Small intestine (tissue), 7 donors: ENCODE measurements at regions not wholly inside any gene's neighbourhood (a gene's known extent, or its start where the extent isn't known, plus 50 kb on each side); places are given as distances from the start of the nearest gene placed in this dataset.

Source experiments
- DNase-seq, 2 donors: peaks; one replicate each; pipeline versions ENCODE4 v3.0.0 to v3.0.0-alpha.2; 2013
- FAIRE-seq: peaks from 2 replicates; lab custom pipeline; 2012; peaks lifted over from hg19 to GRCh38; lab: Jason Lieb, UNC
- H3K27ac ChIP-seq, 3 donors: one replicate each; pipeline ENCODE4 v1.5.1; 2013; ENCODE audit warnings: low read length in 2 of 3, mild to moderate bottlenecking in 2 of 3, control low read depth in 1 of 3, inconsistent platforms in 1 of 3, low read depth in 1 of 3, moderate library complexity in 1 of 3
- H3K27me3 ChIP-seq, 3 donors: one replicate each; pipeline ENCODE4 v1.6.1; 2013; ENCODE audit warnings: low read length in 3 of 3, inconsistent platforms in 1 of 3; ENCODE audit not compliant: control insufficient read depth in 3 of 3, insufficient read depth in 3 of 3
- H3K36me3 ChIP-seq, 3 donors: one replicate each; pipeline ENCODE4 v1.6.1; 2013; ENCODE audit warnings: low read length in 3 of 3, inconsistent platforms in 1 of 3, low read depth in 1 of 3, mild to moderate bottlenecking in 1 of 3, moderate library complexity in 1 of 3; ENCODE audit not compliant: control insufficient read depth in 3 of 3, insufficient read depth in 2 of 3
- H3K4me1 ChIP-seq, 3 donors: one replicate each; pipeline ENCODE4 v1.6.1; 2013; ENCODE audit warnings: low read length in 2 of 3, inconsistent platforms in 1 of 3, low read depth in 1 of 3, mild to moderate bottlenecking in 1 of 3, moderate library complexity in 1 of 3; ENCODE audit not compliant: control insufficient read depth in 3 of 3, insufficient read depth in 2 of 3
- H3K4me3 ChIP-seq, 3 donors: one replicate each; pipeline ENCODE4 v1.5.1; 2013; ENCODE audit warnings: low read length in 3 of 3, control low read depth in 1 of 3, inconsistent platforms in 1 of 3, low read depth in 1 of 3, mild to moderate bottlenecking in 1 of 3, moderate library complexity in 1 of 3
- H3K9me3 ChIP-seq, 2 donors: one replicate each; pipeline ENCODE4 v1.6.1; 2013; ENCODE audit warnings: low read depth in 1 of 2, low read length in 1 of 2; ENCODE audit not compliant: control insufficient read depth in 2 of 2, insufficient read depth in 1 of 2
- WGBS, 3 donors: extraction: QIAGEN DNeasy Blood & Tissue Kit; methylation state at CpG; one replicate each; pipeline ENCODE4 v1.1.7; 2013; 5-methylcytosine and 5-hydroxymethylcytosine counted together
- donor health status: healthy with polysubstance abuse.
- donor health status: control.
- donor health status: control.
- donor health status: Bipolar disorder and iron deficiency.
- donor health status: healthy.

DNA sequence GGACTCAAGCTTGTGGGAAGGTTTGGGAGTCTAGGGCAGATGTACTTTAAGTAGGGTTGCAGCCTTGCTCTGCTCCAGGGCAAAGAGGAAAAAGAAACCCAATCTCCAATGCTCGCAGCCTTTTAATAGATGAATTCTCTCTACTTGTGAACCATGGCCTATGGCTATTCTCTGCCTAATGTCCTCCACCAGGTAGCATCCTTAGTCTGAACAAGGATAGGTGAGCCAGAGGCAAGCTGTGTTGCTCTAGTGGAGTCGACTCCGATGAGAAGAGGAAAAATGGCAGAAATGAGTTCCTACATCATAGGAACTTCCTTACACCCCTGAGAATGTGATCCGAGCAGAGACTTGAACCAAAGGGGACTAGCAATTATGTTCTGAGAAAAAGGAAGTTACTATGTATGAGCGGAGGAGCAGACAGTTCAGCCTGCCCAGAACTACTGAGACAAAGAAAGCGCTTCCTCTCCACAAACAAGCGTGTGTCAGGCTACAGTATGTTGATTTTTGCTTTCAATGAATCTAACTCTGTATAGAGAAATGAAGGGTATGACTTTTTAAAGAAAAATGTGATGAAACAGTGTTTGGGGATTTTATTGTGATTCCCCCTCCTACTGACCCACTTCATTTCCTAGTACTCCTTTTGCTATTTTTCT is 153.6 kb upstream of the ARID2 start:
- Histone ChIP-seq H3K27me3 (no peaks in the 10 kb centered on the region), H3K36me3 (no peaks in the 10 kb centered on the region), H3K9me3 (no peaks in the 10 kb centered on the region), H3K4me1 (no peaks in the 10 kb centered on the region), H3K4me3 (no peak overlapping the region), H3K27ac (no peak overlapping the region)
- WGBS, 3 donors: 61 to 78% (median 65%) methylated on average over 7 of the region's 7 CpGs
- FAIRE-seq (no peak), DNase-seq (no peak)

DNA sequence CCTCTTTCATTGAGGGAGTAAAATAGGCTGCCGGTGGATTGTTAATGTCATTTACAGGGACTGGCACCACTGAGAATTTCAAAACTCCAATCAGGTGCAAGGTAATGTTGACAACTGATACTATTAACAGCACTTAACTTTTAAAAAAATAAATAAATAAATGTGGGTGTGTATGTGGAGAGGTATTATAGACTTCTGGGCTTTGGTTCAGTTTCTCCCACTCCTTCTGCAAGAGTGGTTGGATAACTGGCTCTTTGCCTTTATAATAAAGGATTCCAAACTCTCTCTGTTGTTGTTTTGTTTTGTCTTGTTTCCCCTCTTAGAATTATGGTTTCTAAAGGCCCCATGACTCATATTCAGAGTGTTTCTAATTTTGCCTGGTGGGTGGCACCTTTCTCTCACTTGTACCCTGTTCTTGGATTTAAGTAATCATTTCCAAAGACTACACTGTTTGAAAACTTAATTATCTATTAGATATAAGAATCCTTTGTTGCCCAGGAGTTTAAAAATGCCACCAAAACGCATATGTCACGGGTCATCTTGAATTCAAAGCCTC is 151.6 kb upstream of the ARID2 start:
- 87 to 95% (median 90%) methylated on average over 3 of the region's 3 CpGs for WGBS, 3 donors
- Histone ChIP-seq H3K9me3 (no peaks in the 10 kb centered on the region), H3K4me3 (no peak overlapping the region), H3K36me3 (no peaks in the 10 kb centered on the region), H3K4me1 (peaks cover 0 to 3% (median 3%) of the 10 kb centered on the region in 3 donors), H3K27ac (no peak overlapping the region), H3K27me3 (no peaks in the 10 kb centered on the region)
- no peak for FAIRE-seq
- DNase-seq: no peak

DNA sequence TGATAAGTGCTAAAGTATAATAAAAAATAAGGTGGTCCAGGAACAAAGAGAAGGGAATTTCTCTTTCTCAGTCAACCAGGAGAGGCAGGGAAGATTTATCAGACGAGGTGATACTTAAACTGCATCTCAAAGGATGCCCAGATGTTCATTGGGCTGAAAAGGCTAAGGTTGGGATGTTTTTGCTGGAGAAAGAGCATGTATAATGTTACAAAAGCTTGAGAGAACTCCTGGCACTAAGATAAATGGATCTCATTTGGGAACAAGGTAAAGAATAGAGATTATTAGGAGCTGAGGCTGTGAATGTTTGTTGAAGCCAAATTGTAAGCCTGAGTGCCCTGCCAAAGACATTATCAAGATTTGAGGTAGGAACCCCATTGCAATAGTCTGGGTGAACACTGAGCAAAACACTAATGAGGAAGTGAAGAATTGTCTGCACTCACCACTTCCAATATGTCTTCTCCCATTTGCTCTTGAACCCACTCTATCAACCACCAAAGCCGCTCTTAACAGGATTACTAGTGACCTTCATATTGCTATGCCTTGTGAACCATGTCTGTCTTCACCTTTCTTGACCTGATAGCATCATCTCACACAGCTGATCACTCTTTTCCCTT is 149.0 kb upstream of the ARID2 start:
- no peak overlapping the region for H3K4me3 ChIP-seq
- FAIRE-seq (no peak), DNase-seq (no peak)
- H3K36me3 ChIP-seq: no peaks in the 10 kb centered on the region
- 76 to 81% (median 77%) methylated on average over 2 of the region's 2 CpGs for WGBS, 3 donors
- peaks cover 0 to 1% of the 10 kb centered on the region in 2 donors for H3K9me3 ChIP-seq
- H3K27ac ChIP-seq: no peak overlapping the region
- H3K4me1 ChIP-seq: peaks cover 0 to 3% (median 3%) of the 10 kb centered on the region in 3 donors
- no peaks in the 10 kb centered on the region for H3K27me3 ChIP-seq

DNA sequence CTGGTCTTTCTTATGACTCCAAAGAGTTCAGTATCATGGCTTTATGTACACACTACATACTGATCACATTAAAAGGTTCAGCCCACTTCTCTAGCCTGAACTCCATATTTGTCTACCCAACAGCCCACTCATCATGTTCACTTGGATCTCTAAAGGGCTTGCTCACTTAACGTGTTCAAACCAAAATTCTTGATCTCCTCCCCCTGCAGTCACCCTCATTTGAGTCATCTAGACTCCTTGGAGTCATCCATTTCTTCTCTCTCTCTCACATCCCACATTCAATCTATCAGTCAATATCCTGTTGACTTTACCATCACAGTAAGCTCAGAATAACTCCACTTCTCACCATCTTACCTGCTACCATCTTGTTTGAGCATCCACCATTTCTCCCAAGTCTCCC is 148.4 kb upstream of the ARID2 start:
- DNase-seq (no peak), FAIRE-seq (no peak)
- Histone ChIP-seq H3K36me3 (no peaks in the 10 kb centered on the region), H3K27me3 (no peaks in the 10 kb centered on the region), H3K9me3 (peaks cover 0 to 6% of the 10 kb centered on the region in 2 donors), H3K27ac (no peak overlapping the region), H3K4me1 (peaks cover 0 to 3% (median 3%) of the 10 kb centered on the region in 3 donors), H3K4me3 (no peak overlapping the region)
- WGBS, 3 donors: 84 to 93% (median 85%) methylated on average over 1 of the region's 1 CpG

DNA sequence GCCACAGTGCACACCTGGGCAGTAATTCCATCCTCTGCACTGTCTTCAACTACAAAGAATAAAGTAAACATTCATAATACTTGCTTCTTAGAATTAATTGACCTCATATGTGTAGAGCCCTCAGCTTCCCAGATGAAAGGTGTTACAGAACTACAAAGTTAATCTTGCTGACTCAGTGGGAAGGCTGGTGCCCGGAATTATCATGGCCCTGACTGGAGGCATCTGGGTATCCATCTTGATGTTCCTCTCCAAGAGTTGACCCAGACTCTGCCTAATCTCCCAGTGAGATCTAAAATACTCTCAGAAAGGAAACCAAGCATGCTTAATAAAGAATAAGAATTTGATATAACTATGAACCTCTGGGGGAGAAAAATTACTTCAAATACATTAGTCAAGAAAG is 147.0 kb upstream of the ARID2 start:
- H3K36me3 ChIP-seq: no peaks in the 10 kb centered on the region
- no peak for FAIRE-seq
- 48 to 75% (median 59%) methylated on average over 1 of the region's 1 CpG for WGBS, 3 donors
- H3K4me3 ChIP-seq: no peak overlapping the region
- H3K9me3 ChIP-seq: peaks cover 0 to 6% of the 10 kb centered on the region in 2 donors
- no peaks in the 10 kb centered on the region for H3K27me3 ChIP-seq
- DNase-seq: no peak
- H3K27ac ChIP-seq: no peak overlapping the region
- peaks cover 0 to 6% (median 6%) of the 10 kb centered on the region in 3 donors for H3K4me1 ChIP-seq

DNA sequence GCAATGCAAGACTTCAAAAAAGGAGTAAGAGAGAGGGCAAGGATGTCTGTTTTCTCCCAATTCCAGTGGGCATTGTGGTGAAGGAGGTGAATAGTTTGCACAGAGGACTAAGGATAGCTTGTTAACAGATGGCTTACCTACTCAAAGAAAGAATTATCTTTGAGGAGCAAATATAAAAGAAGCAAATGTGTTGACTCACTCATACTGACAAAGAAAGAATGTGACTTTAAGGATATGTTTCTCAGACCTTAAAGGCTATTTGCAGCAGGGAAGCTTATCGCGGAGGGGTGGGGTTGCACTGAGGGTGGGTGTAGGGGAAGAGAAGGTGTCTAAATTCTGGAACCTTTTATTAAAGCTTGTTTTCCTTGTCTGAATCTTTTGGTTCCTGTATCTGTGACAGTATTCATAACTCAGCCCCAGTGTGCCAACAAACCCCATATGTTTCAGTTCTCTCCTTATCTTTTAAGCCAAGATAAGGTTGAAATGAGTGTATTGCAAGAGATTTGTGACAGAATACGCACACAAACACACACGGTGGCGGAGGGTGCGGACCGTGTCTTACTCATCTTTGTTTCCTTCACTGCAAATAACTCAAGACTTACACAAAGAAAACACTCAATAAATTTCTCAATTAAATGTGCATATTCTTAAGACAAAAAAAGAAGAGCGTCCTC is 146.4 kb upstream of the ARID2 start:
- peaks cover 0 to 10% (median 6%) of the 10 kb centered on the region in 3 donors for H3K4me1 ChIP-seq
- no peak overlapping the region for H3K27ac ChIP-seq
- FAIRE-seq (no peak), DNase-seq (peak; percentile 52 to 68)
- H3K4me3 ChIP-seq: no peak overlapping the region
- H3K27me3 ChIP-seq: no peaks in the 10 kb centered on the region
- peaks cover 0 to 6% of the 10 kb centered on the region in 2 donors for H3K9me3 ChIP-seq
- 20 to 47% (median 34%) methylated on average over 8 of the region's 8 CpGs for WGBS, 3 donors
- no peaks in the 10 kb centered on the region for H3K36me3 ChIP-seq

DNA sequence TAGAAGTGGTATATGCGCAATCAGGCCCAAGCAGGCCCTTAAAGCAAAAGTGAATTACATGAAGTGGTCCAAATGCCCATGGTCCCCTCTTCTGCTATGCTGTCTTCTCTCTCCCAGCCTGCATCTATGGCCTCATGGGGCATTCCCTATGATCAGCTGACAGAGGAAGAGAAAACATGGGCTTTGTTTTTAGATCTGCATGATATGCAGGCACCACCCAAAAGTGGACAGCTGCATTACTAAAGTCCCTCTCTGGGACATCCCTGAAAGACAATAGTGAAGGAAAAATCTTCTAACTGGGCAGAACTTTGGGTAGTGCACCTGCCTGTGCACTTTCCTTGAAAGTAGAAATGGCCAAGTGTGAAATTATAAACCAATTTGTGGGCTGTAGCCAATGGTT is 145.2 kb upstream of the ARID2 start:
- H3K9me3 ChIP-seq: peaks cover 0 to 6% of the 10 kb centered on the region in 2 donors
- no peak overlapping the region for H3K27ac ChIP-seq
- WGBS, 3 donors: 96 to 100% (median 97%) methylated on average over 1 of the region's 1 CpG
- H3K27me3 ChIP-seq: no peaks in the 10 kb centered on the region
- DNase-seq (no peak), FAIRE-seq (no peak)
- peaks cover 0 to 13% (median 6%) of the 10 kb centered on the region in 3 donors for H3K4me1 ChIP-seq
- no peak overlapping the region for H3K4me3 ChIP-seq
- H3K36me3 ChIP-seq: no peaks in the 10 kb centered on the region

DNA sequence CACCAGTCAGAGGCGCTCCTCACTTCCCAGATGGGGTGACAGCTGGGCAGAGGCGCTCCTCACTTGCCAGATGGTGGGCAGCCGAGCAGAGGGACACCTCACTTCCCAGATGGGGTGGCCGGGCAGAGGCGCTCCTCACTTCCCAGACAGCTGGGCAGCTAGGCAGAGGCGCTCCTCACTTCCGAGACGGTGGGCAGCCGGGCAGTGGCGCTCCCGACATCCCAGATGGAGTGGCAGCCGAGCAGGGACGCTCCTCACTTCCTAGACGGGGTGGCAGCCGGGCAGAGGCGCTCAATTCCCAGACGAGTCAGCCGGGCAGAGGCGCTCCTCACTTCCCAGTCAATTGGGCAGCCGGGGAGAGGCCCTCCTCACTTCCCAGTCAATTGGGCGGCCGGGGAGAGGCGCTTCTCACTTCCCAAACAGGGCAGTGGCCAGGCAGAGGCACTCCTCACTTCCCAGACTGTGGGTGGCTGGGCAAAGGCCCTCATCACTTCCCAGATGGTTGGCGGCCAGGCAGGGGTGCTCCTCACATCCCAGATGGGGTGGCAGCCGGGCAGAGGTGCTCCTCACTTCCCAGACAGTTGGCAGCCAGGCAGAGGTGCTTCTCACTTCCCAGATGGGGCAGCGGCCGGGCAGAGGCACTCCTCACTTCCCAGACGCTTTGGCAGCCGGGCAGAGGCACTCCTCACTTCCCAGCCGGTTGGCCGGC is 143.8 kb upstream of the ARID2 start:
- Histone ChIP-seq H3K36me3 (no peaks in the 10 kb centered on the region), H3K4me1 (peaks cover 0 to 13% (median 6%) of the 10 kb centered on the region in 3 donors), H3K27ac (no peak overlapping the region), H3K27me3 (no peaks in the 10 kb centered on the region), H3K4me3 (no peak overlapping the region), H3K9me3 (peaks cover 0 to 6% of the 10 kb centered on the region in 2 donors)
- FAIRE-seq: no peak
- WGBS, 3 donors: 91 to 98% (median 93%) methylated on average over 30 to 31 of the region's 31 CpGs
- no peak for DNase-seq
